ENCODE measurements at regions not wholly inside any gene's neighbourhood (a gene's known extent, or its start where the extent isn't known, plus 50 kb on each side); places are given as distances from the start of the nearest gene placed in this dataset.

DNA sequence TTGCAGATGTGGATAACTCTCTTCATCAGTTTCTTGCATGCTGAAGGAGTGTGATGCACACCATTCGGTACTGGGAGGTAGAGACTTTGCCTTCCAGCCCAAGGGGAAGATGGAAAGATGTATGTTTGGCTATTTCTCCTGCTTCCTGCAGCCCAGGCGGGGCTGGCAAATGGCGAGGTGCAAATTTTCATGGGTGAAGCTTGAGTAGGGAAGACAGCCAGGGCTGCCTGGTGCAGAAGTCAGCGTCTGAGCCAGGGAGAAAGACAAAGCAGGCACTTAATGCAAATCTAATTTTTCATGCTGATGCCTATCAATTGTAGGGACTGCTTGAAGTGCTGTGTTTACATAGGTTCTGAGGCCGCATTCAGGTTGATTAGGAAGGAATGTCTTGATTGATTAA lies 384.7 kb upstream of the EEF2KMT start:
- ChIA-PET POLR2A (no interaction called here), CTCF (ENCODE audit: low intra/inter-chr PET ratio, low total read pairs) (no interaction called here)
- Histone ChIP-seq H3K4me2 (ENCODE audit: low read depth, low read length) (no peak overlapping the region), H3K9ac (ENCODE audit: insufficient read depth, low read depth, low read length) (no peak overlapping the region), H2AFZ (ENCODE audit: low read length) (no peak overlapping the region), H3K36me3 (replicated peaks in 1 of 2; ENCODE audit: control insufficient read depth in 1 of 2, insufficient read depth in 2 of 2, low read length in 2 of 2) (no peaks in the 10 kb centered on the region), H3K4me1 (ENCODE audit: insufficient read depth, low read length) (no peaks in the 10 kb centered on the region), H3K79me2 (ENCODE audit: insufficient read depth, low read length) (no peaks in the 10 kb centered on the region), H4K20me1 (ENCODE audit: insufficient read depth, low read length) (no peaks in the 10 kb centered on the region), H3K9me3 (ENCODE audit: low read length) (no peaks in the 10 kb centered on the region), H3K4me3 (replicated peaks in 1 of 3; ENCODE audit: insufficient read depth in 1 of 3, low read depth in 2 of 3, low read length in 3 of 3) (no peak overlapping the region), H3K27ac (ENCODE audit: extremely low read length, insufficient read depth, low read length) (no peak overlapping the region), H3K27me3 (ENCODE audit: control insufficient read depth in 1 of 2, insufficient read depth in 2 of 2, low read length in 2 of 2) (peaks cover 0 to 29% of the 10 kb centered on the region in 2 experiments; a peak in 4 of 5 replicates)
- WGBS (ENCODE audit: low lambda C conversion rate) = 1% methylated on average over 5 of the region's 5 CpGs
- BruUV-seq (replicated peaks) = no TSS peak
- FAIRE-seq (no peak), ATAC-seq (no peak), DNase-seq (ENCODE audit: low spot score) (no peak)
- intact Hi-C loops (cut with micrococcal nuclease; ENCODE audit: unreplicated experiment) (no loop called here), in situ Hi-C loops (cut with HindIII; ENCODE audit: extremely low pct_ligation_motif_present, low pct_unique_long_range_greater_than_20kb) (no loop called here)
- TF ChIP-seq, protein P1, sequence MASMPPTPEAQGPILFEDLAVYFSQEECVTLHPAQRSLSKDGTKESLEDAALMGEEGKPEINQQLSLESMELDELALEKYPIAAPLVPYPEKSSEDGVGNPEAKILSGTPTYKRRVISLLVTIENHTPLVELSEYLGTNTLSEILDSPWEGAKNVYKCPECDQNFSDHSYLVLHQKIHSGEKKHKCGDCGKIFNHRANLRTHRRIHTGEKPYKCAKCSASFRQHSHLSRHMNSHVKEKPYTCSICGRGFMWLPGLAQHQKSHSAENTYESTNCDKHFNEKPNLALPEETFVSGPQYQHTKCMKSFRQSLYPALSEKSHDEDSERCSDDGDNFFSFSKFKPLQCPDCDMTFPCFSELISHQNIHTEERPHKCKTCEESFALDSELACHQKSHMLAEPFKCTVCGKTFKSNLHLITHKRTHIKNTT (CRISPR knock-in tag; IDR thresholded peaks at IDR 0.05) = no peak
- no peak for TF ChIP-seq GATA4 (IDR thresholded peaks at IDR 0.05; ENCODE audit: borderline replicate concordance, low read depth)

DNA sequence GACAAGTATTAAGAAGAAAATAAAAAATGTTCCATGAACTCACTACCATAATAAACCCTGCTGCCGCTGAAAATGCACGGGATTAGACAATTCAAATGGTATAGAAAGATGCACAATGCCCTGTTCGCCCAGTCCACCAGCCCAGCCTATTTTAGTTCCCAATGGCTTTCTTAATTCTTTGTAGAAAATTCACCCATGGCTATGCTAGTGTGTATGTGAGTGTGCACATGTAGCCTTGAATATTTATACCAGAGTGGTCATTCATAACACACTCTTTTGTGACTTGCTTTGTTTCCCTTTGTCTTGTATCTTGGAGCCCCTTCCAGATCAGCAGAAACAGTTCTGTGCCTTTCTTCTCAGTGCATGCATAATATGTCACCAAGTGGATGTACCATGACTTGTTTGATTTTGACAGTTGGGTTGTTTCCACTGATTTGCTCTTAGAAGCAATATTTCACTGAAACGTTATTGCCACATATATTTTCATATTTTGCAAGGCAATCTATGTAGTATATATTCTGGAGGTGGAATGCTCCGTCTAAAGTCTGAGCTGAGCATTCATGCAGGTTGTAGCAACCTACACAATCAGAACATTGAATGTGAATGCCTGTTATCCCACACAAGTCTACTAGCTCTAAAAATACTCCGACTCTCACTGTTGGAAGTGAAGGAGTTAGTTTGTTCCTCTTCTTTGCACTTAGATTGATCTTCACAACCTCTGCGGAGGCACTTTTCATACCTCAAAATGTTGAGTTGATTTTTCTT lies 383.0 kb upstream of the EEF2KMT start:
- DNase-seq (ENCODE audit: low spot score) = no peak
- no peaks in the 10 kb centered on the region for H3K4me1 ChIP-seq (ENCODE audit: insufficient read depth, low read length)
- ATAC-seq = no peak
- intact Hi-C loops (cut with micrococcal nuclease; ENCODE audit: unreplicated experiment) = no loop called here
- H3K27ac ChIP-seq (ENCODE audit: extremely low read length, insufficient read depth, low read length) = no peak overlapping the region
- H3K4me3 ChIP-seq (replicated peaks in 1 of 3; ENCODE audit: insufficient read depth in 1 of 3, low read depth in 2 of 3, low read length in 3 of 3) = no peak overlapping the region
- H3K79me2 ChIP-seq (ENCODE audit: insufficient read depth, low read length) = no peaks in the 10 kb centered on the region
- no peak overlapping the region for H3K9ac ChIP-seq (ENCODE audit: insufficient read depth, low read depth, low read length)
- no TSS peak for BruUV-seq (replicated peaks)
- in situ Hi-C loops (cut with HindIII; ENCODE audit: extremely low pct_ligation_motif_present, low pct_unique_long_range_greater_than_20kb) = no loop called here
- 0 out of 2 replicates have a peak, but pooled peaks have one; percentile 12 for TF ChIP-seq CEBPB (IDR thresholded peaks at IDR 0.05; ENCODE audit: borderline replicate concordance, low read depth, low read length)
- TF ChIP-seq, protein P2, sequence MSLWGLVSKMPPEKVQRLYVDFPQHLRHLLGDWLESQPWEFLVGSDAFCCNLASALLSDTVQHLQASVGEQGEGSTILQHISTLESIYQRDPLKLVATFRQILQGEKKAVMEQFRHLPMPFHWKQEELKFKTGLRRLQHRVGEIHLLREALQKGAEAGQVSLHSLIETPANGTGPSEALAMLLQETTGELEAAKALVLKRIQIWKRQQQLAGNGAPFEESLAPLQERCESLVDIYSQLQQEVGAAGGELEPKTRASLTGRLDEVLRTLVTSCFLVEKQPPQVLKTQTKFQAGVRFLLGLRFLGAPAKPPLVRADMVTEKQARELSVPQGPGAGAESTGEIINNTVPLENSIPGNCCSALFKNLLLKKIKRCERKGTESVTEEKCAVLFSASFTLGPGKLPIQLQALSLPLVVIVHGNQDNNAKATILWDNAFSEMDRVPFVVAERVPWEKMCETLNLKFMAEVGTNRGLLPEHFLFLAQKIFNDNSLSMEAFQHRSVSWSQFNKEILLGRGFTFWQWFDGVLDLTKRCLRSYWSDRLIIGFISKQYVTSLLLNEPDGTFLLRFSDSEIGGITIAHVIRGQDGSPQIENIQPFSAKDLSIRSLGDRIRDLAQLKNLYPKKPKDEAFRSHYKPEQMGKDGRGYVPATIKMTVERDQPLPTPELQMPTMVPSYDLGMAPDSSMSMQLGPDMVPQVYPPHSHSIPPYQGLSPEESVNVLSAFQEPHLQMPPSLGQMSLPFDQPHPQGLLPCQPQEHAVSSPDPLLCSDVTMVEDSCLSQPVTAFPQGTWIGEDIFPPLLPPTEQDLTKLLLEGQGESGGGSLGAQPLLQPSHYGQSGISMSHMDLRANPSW (CRISPR knock-in tag; IDR thresholded peaks at IDR 0.05; ENCODE audit: borderline replicate concordance) = no peak
- H2AFZ ChIP-seq (ENCODE audit: low read length) = no peak overlapping the region
- no peak for FAIRE-seq
- H3K4me2 ChIP-seq (ENCODE audit: low read depth, low read length) = no peak overlapping the region
- POLR2A ChIA-PET = no interaction called here
- no peaks in the 10 kb centered on the region for H4K20me1 ChIP-seq (ENCODE audit: insufficient read depth, low read length)
- WGBS (ENCODE audit: low lambda C conversion rate) = 1% methylated on average over 7 of the region's 7 CpGs
- peaks cover 0 to 33% of the 10 kb centered on the region in 2 experiments; a peak in 4 of 5 replicates for H3K27me3 ChIP-seq (ENCODE audit: control insufficient read depth in 1 of 2, insufficient read depth in 2 of 2, low read length in 2 of 2)
- H3K9me3 ChIP-seq (ENCODE audit: low read length) = no peaks in the 10 kb centered on the region
- CTCF ChIA-PET (ENCODE audit: low intra/inter-chr PET ratio, low total read pairs) = no interaction called here
- no peaks in the 10 kb centered on the region for H3K36me3 ChIP-seq (replicated peaks in 1 of 2; ENCODE audit: control insufficient read depth in 1 of 2, insufficient read depth in 2 of 2, low read length in 2 of 2)

Data from HepG2 (cell line).